CD14-positive monocyte (primary cell): ENCODE measurements at regions not wholly inside any gene's neighbourhood (a gene's known extent, or its start where the extent isn't known, plus 50 kb on each side); places are given as distances from the start of the nearest gene placed in this dataset.

Source experiments
- DNase-seq, 3 donors: peaks; one replicate each; pipeline ENCODE4 v3.0.0-alpha.2; 2011 to 2022
- H2AFZ ChIP-seq: 2 replicates; pipeline ENCODE4 v1.6.0; 2012; ENCODE audit warnings: mild to moderate bottlenecking, low read depth, low read length, inconsistent platforms; ENCODE audit not compliant: insufficient read depth, poor library complexity, severe bottlenecking
- H3K27ac ChIP-seq, 2 donors: 1 replicate in 1 of 2; 2 replicates in 1 of 2; pipeline ENCODE4 v1.5.1; 2012 to 2013; ENCODE audit warnings: low read length in 2 of 2, control low read depth in 1 of 2, inconsistent platforms in 1 of 2, low read depth in 1 of 2, mild to moderate bottlenecking in 1 of 2
- H3K27me3 ChIP-seq, 2 donors: one replicate each; pipeline versions ENCODE4 v1.6.0 to v1.6.1; 2011 to 2013; ENCODE audit warnings: low read length in 2 of 2; ENCODE audit not compliant: control insufficient read depth in 2 of 2, insufficient read depth in 2 of 2
- H3K36me3 ChIP-seq, 2 donors: replicated peaks in 1 of 2; 1 replicate in 1 of 2; 2 replicates in 1 of 2; pipeline versions ENCODE4 v1.5.1 to v1.6.1; 2012 to 2013; ENCODE audit warnings: low read length in 2 of 2, control low read depth in 1 of 2, inconsistent platforms in 1 of 2, mild to moderate bottlenecking in 1 of 2; ENCODE audit not compliant: insufficient read depth in 2 of 2, control insufficient read depth in 1 of 2
- H3K4me1 ChIP-seq, 2 donors: 1 replicate in 1 of 2; 2 replicates in 1 of 2; pipeline versions ENCODE4 v1.5.1 to v1.6.1; 2012 to 2013; ENCODE audit warnings: low read length in 2 of 2, control low read depth in 1 of 2, inconsistent platforms in 1 of 2, mild to moderate bottlenecking in 1 of 2, moderate library complexity in 1 of 2; ENCODE audit not compliant: insufficient read depth in 2 of 2, control insufficient read depth in 1 of 2
- H3K4me2 ChIP-seq: replicated peaks from 2 replicates; pipeline ENCODE3; 2012; ENCODE audit warnings: low read length, moderate library complexity, mild to moderate bottlenecking; ENCODE audit not compliant: poor library complexity, severe bottlenecking; ENCODE audit errors: extremely low read depth
- H3K4me3 ChIP-seq, 3 experiments: fragments of 200-600 bp in 1 of 3; sonication (generic) in 1 of 3; replicated peaks in 1 of 3; 1 replicate in 2 of 3; 2 replicates in 1 of 3; pipeline ENCODE4 v1.5.1; 2011 to 2013; ENCODE audit warnings: low read length in 3 of 3, mild to moderate bottlenecking in 3 of 3, control low read depth in 2 of 3, low read depth in 2 of 3, inconsistent platforms in 1 of 3, moderate library complexity in 1 of 3
- H3K79me2 ChIP-seq: 2 replicates; pipeline ENCODE4 v1.6.0; 2012; ENCODE audit warnings: mild to moderate bottlenecking, control low read depth, inconsistent platforms, low read length, moderate library complexity; ENCODE audit not compliant: insufficient read depth
- H3K9ac ChIP-seq: 2 replicates; pipeline ENCODE4 v1.6.0; 2017; ENCODE audit warnings: low read length, mild to moderate bottlenecking; ENCODE audit not compliant: insufficient read depth, poor library complexity, severe bottlenecking
- H3K9me3 ChIP-seq, 2 donors: replicated peaks in 1 of 2; 1 replicate in 1 of 2; 2 replicates in 1 of 2; pipeline versions ENCODE4 v1.5.1 to v1.6.1; 2012 to 2013; ENCODE audit warnings: low read length in 2 of 2, control low read depth in 1 of 2; ENCODE audit not compliant: control insufficient read depth in 1 of 2, insufficient read depth in 1 of 2
- H4K20me1 ChIP-seq: 2 replicates; pipeline ENCODE4 v1.6.0; 2012; ENCODE audit warnings: mild to moderate bottlenecking, low read length, control low read depth, moderate library complexity; ENCODE audit not compliant: insufficient read depth
- H3K27ac Mint-ChIP-seq, 7 donors: one replicate each; pipeline ENCODE4 v1.8.0; 2020; ENCODE audit warnings: mild to moderate bottlenecking in 7 of 7, mixed read lengths in 7 of 7, moderate library complexity in 6 of 7, inconsistent platforms in 2 of 7
- H3K27me3 Mint-ChIP-seq, 3 donors: one replicate each; pipeline ENCODE4 v1.8.0; 2021 to 2022; ENCODE audit warnings: low read depth in 3 of 3, mild to moderate bottlenecking in 3 of 3, mixed read lengths in 3 of 3, moderate library complexity in 3 of 3, inconsistent platforms in 1 of 3
- H3K36me3 Mint-ChIP-seq, 2 donors: one replicate each; pipeline ENCODE4 v1.8.0; 2020; ENCODE audit warnings: mixed read lengths in 2 of 2, inconsistent platforms in 1 of 2, mild to moderate bottlenecking in 1 of 2
- H3K4me1 Mint-ChIP-seq: one replicate; pipeline ENCODE4 v1.8.0; 2020; ENCODE audit warnings: mild to moderate bottlenecking, mixed read lengths
- H3K4me3 Mint-ChIP-seq, 2 donors: one replicate each; pipeline ENCODE4 v1.8.0; 2020; ENCODE audit warnings: mild to moderate bottlenecking in 2 of 2, mixed read lengths in 2 of 2, moderate library complexity in 1 of 2
- H3K9me3 Mint-ChIP-seq, 7 donors: one replicate each; pipeline ENCODE4 v1.8.0; 2020 to 2022; ENCODE audit warnings: mixed read lengths in 7 of 7, mild to moderate bottlenecking in 6 of 7, moderate library complexity in 6 of 7, inconsistent platforms in 2 of 7
- WGBS: methylation state at CpG from one replicate; pipeline ENCODE4 v1.1.5; 2013; ENCODE audit warnings: missing lambda C conversion rate; ENCODE audit not compliant: insufficient coverage; 5-methylcytosine and 5-hydroxymethylcytosine counted together
- intact Hi-C, 2 donors: fragments of 100-400 bp; cut with micrococcal nuclease; formaldehyde crosslinking; loops; one replicate each; pipeline versions ENCODE4 v1.15.0 to v1.15.1; 2023
- TF ChIP-seq, protein P1 (sequence below): fragments of 200-600 bp; IDR thresholded peaks from one replicate; pipeline ENCODE4 v1.8.0; 2022; ENCODE audit warnings: antibody characterized with exemption, mild to moderate bottlenecking

DNA sequence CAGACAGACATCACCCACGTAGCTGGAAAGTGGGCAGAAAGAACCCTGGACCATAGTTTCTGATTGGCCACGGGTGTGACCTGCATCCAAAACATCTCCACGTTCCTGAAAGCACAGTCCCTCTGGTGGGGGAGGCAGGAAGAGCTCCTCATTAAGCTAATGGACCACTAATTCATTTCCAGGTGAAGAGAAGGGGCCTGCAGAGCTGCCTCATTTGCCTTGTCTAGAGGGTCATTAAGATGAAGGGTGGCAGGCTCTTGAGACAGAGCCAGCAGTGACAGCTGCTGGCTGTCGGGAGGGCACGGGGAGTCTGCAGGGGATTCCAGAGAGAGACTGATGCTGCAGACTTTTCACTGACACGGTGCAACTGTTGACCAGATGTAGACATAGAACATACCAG, 149.6 kb upstream of the OPCML start:
- H3K9me3 Mint-ChIP-seq, result peaks cover 0 to 4% (median 0%) of the 10 kb centered on the region in 7 donors
- 16% methylated on average over 3 of the region's 6 CpGs for WGBS
- Histone ChIP-seq H4K20me1 (no peaks in the 10 kb centered on the region), H3K9me3 (no peaks in the 10 kb centered on the region), H2AFZ (no peak overlapping the region), H3K27ac (no peak overlapping the region), H3K79me2 (no peaks in the 10 kb centered on the region), H3K36me3 (no peaks in the 10 kb centered on the region), H3K9ac (no peak overlapping the region), H3K4me1 (no peaks in the 10 kb centered on the region), H3K4me2 (no peak overlapping the region), H3K27me3 (no peaks in the 10 kb centered on the region), H3K4me3 (no peak overlapping the region)
- H3K36me3 Mint-ChIP-seq, result no peaks in the 10 kb centered on the region
- TF ChIP-seq, protein P1, sequence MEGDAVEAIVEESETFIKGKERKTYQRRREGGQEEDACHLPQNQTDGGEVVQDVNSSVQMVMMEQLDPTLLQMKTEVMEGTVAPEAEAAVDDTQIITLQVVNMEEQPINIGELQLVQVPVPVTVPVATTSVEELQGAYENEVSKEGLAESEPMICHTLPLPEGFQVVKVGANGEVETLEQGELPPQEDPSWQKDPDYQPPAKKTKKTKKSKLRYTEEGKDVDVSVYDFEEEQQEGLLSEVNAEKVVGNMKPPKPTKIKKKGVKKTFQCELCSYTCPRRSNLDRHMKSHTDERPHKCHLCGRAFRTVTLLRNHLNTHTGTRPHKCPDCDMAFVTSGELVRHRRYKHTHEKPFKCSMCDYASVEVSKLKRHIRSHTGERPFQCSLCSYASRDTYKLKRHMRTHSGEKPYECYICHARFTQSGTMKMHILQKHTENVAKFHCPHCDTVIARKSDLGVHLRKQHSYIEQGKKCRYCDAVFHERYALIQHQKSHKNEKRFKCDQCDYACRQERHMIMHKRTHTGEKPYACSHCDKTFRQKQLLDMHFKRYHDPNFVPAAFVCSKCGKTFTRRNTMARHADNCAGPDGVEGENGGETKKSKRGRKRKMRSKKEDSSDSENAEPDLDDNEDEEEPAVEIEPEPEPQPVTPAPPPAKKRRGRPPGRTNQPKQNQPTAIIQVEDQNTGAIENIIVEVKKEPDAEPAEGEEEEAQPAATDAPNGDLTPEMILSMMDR, result no peak
- DNase-seq, result no peak
- no peaks in the 10 kb centered on the region for H3K4me1 Mint-ChIP-seq
- peaks cover 0 to 3% (median 0%) of the 10 kb centered on the region in 3 donors for H3K27me3 Mint-ChIP-seq
- no peak overlapping the region for H3K4me3 Mint-ChIP-seq
- intact Hi-C loops, result no loop called here
- no peak overlapping the region for H3K27ac Mint-ChIP-seq

DNA sequence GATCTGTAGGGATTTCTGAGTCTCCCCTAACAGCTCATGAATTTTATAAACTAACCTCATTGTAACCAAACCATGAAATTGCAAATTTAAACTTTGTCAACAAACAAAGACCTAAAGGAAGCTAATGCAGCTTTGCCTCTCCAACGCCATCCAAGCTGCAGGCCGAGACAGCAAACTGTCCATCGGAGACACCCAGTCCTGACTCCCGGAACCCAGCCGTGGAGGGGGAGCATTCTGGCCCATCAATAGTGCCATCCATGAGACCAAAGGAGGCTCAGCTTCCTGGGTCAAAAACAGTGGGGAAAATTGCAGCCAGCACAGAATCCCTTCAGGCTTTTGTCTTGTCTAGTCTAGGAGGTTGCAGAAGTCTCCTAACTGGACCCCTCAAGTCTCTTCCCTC, 147.6 kb upstream of the OPCML start:
- Histone ChIP-seq H3K9me3 (no peaks in the 10 kb centered on the region), H3K9ac (no peak overlapping the region), H3K4me2 (no peak overlapping the region), H3K36me3 (no peaks in the 10 kb centered on the region), H3K4me3 (no peak overlapping the region), H3K4me1 (no peaks in the 10 kb centered on the region), H3K79me2 (no peaks in the 10 kb centered on the region), H2AFZ (no peak overlapping the region), H4K20me1 (no peaks in the 10 kb centered on the region), H3K27ac (no peak overlapping the region), H3K27me3 (no peaks in the 10 kb centered on the region)
- TF ChIP-seq, protein P1, result no peak
- peaks cover 0 to 7% (median 0%) of the 10 kb centered on the region in 7 donors for H3K9me3 Mint-ChIP-seq
- no peaks in the 10 kb centered on the region for H3K4me1 Mint-ChIP-seq
- DNase-seq, result no peak
- intact Hi-C loops, result no loop called here
- WGBS, result 92% methylated on average over 5 of the region's 5 CpGs
- H3K27me3 Mint-ChIP-seq, result peaks cover 0 to 3% (median 0%) of the 10 kb centered on the region in 3 donors
- no peaks in the 10 kb centered on the region for H3K36me3 Mint-ChIP-seq
- no peak overlapping the region for H3K27ac Mint-ChIP-seq
- no peak overlapping the region for H3K4me3 Mint-ChIP-seq
